ENCODE measurements at regions not wholly inside any gene's neighbourhood (a gene's known extent, or its start where the extent isn't known, plus 50 kb on each side); places are given as distances from the start of the nearest gene placed in this dataset.

- no peak for TF ChIP-seq GATA3 (IDR thresholded peaks at IDR 0.05; ENCODE audit: low read depth, low read length)
- no peak for TF ChIP-seq GATA2 (IDR thresholded peaks at IDR 0.05; ENCODE audit: low read depth, low read length)
Observed at GRCh38 chr5:97762483-97762882, 579.4 kb upstream of the RIOK2 start.

Data from SH-SY5Y (cell line).